Hematopoietic multipotent progenitor cell (in vitro differentiated cells): ENCODE measurements at regions not wholly inside any gene's neighbourhood (a gene's known extent, or its start where the extent isn't known, plus 50 kb on each side); places are given as distances from the start of the nearest gene placed in this dataset.

Source experiments
- DNase-seq, 3 donors: peaks; one replicate each; pipeline ENCODE4 v3.0.0-alpha.2; 2011 to 2015; ENCODE audit warnings: low read depth in 2 of 3, low spot score in 2 of 3

DNA sequence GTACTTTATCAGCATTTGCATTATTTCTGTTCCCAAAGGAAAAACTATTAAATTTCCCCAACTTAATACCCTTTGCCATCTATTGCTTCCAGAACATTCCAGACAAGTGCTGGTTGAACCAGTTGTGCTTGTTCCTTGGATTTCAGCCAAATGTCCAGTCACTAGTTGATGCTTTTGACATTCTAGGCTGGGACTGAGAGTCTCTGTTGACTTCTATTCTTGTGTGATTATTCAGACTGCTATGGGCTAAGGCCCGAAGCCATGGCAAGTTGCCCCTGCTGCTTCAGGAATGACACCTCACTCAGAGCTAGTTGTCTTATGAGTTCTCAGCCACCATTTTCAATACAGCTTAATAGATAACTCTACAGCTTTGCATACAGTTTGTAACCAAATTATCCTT lies 458.1 kb upstream of the ARGLU1 start:
- no peak for DNase-seq

DNA sequence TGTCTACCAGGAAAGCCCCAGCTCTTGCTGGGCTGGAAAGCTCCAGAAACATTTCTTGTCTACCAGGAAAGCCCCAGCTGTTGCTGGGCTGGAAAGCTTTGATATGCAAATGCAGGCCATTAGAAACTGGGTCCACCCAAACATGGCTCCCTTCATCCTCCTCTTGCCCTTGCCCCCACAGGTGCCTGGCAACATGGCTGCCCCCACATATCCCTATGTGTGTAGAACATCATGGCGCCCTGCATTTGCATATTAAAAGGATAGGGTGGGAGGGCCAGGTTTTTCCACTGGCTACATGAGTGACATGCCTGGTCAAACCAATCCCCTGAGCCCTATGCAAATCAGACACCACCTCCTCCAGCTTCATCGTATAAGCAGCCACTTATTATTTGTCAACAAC lies 455.4 kb upstream of the ARGLU1 start:
- DNase-seq = no peak

DNA sequence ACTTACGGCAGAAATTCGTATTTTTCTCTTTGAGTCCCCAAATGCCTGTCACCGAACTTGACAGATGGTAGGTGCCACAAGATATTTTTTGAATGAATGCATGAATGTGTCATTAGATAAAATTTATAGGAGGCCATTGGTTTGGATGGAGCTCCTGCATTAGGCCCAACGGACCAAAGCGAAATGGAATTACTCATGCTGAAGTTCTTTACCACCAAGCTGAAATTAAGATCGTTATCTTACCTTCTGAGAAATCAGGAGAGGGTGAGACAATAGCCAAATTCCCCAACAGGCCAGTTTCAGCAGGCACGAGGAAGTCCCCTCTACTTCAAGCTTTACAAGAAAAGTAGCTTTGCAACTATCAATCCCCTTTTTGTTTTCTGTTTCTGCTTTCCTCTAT lies 452.5 kb upstream of the ARGLU1 start:
- no peak for DNase-seq

DNA sequence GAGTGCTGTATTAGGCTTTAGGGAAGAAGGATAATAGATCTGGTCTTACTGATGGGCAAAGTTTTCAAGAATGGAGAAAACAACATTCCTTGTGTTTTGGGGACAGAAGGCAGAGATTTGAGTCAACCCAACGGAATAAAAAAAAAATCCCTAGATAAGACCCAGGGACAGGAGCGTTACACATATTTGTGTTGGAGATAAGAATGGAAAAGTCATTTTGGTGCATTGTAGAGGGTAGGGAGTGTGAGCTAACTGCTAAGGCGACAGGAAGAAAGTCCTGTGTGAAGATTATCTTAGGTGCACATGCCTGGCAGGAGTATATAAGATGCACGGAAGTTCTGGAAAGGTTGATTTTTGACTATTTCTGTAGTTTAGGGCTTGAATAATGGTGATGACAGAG lies 450.3 kb upstream of the ARGLU1 start:
- DNase-seq = no peak

DNA sequence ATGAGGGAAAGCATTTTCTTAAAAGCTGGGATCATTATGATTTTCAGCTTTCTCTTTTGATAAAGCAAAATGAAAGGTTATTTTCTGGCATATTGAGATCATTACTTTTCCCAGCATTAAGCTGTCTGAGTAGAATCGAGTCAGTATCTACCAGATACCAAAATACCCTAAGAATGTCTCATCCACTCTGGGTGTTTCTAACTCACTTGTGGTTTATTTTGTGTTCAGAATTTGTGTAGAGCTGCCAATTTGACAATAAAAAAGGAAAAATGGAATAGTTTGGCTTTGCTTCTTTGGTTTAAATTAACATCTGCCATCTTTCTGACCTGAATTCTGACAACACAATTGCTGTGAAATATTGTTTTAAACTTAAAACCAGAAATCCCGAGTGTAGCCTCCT lies 438.7 kb upstream of the ARGLU1 start:
- DNase-seq = no peak

DNA sequence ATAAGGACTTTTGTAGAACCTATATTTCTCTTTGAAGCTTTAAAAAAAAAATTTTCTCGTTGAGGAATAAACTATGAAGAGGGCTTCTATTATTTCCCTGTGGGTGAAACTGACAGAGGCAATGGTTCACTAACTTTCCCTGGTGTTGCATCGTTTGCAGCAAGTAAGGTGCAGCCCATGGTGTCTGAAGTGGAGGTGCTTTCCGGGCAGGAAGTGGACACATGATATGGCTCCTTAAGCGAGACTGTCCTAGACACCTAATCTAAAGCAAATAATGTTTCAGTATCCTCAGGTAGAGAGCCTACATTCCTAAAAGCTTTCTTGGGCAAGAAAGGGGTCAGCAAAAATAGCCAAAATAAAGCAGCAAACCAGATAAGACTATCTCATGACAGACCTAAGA lies 437.6 kb upstream of the ARGLU1 start:
- DNase-seq = no peak

DNA sequence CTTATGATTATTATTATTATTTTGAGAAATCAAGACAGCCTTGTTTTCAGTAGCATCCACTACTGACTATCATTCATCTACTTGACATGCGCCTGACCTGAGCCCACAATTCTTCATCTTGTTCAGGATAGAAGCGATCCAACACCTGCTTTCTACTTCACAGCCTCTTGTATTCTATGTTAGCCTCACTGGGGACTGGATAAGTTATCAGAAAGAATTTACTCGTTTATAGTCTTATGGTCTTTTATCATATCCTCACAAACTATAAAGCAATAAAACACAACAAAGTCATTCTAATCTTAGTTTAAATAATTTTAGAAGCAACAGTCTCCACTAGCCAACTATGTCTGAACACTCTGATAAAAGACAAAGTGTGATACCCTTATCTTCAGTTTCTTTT lies 436.0 kb upstream of the ARGLU1 start:
- no peak for DNase-seq

DNA sequence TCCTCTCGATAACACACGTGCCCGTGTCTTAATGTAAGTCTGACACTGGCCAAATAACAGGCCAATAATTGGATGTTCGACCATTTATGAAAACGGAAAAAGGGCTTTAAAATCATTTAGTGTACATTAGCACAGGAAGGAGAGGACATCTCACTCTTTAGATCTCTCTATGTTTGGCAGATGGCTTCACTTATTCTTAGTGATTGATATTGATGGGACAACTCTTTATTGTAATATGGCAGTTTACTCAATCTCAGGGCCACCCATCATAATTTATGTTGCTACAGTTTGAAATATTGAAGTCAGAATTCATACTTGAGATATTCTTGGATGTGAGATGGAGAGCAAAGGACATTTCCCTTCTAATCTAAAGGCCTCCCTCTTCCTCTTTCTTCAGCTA lies 430.7 kb upstream of the ARGLU1 start:
- no peak for DNase-seq

DNA sequence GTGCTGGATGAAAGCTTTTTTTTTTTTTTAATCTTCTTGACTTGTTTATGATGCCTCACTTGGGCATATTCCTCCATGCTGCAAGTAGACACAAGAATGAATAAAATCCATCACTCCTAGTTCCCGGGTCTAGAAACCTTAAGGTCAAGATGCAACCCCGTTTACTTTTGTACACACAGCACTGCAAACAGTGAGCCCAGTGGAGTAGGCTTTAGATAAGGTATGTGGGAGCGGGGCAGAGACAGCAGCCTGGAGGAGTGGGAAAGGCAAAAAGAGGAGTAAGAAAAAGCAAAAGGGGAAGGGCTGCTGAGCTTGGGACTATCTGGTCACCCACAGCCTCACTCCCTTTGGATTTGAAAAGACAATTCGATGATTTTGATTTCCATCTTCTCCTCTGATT lies 429.8 kb upstream of the ARGLU1 start:
- DNase-seq = no peak

DNA sequence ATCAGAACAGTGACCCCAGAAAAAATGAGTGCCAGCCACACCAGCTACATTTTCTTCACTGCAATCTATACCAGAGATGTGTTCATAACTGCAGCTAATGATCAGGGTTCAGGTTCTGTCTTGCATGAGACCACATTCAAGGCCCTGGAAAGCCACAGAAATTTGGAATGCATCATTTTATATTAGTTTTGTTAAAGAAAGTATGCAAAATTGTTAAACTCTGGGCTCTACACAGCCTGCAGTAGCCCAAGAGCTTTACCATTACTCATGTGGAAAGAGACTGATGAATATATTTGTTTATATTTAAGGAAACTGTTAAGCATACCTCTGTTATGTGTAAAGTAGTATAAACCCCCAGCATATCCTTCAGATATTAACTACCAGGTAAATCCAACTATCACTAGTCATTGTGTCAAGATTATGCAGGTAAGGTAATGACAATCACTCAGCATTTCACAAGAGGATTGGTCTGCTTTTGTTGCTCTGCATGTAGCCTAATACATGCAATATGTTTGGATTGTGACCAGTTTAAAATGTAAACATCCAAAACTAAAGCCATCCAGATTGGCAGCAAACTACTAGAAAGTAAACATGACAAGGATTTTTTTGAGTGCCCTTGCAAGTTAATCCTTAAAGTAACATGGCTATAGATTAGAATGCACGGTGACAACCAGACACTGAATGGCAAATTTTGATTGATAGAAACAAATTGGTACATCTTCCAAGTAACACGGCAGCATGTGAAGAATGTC lies 429.1 kb upstream of the ARGLU1 start:
- no peak for DNase-seq

DNA sequence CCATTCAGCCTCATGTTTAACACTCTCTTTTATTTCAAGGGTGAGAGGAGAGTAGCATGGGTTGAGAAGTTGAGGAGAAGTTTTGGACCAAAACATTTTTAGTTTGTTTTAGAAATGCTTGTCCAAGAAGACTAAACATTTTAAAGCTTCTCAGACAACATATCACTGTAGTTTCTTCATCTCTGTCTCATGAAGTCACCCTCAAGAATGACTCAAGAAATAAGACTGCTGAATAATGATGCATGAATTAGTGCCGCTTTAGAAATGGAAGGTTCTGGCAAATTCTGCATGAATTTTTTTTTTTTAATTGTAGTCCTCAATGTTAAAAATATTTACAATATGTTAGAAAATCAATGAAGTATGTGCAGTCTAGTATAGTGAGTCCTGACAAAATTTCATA lies 422.7 kb upstream of the ARGLU1 start:
- no peak for DNase-seq

DNA sequence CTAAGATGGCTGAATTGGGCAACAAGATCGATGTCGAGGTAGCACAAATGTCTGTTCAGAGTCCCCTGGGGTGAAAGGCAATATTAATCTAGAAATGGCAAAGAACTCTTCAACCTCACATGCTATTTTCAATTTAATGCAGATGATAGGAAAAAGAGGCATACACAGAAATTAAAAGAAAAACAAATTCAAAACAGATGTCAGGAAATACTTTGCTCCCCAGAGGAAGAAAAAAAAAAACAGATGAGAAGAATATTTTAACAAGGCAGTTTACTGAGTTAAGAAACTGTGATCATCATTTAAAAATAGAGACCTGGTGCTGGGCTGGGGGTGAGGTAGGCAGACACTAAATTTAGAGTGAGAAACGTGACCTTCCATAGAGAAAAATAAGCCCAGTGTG lies 421.9 kb upstream of the ARGLU1 start:
- DNase-seq = no peak

DNA sequence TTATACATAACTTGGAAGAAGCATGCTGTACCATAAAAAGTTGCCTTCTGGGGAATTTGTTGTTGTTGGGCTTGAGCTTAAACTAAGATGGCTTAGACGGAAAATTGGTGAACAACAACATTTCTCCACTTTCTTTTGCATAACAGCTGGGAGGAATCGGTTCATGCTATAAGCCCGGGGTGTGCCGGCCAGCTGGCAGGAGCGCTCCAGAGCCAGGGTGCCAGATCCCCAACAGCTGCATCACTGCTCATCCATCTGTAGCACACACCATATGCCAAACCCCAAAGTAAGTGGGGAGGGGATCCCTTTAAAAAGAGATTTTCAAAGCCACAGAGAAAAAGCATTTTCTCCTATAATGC lies 419.5 kb upstream of the ARGLU1 start:
- no peak for DNase-seq

DNA sequence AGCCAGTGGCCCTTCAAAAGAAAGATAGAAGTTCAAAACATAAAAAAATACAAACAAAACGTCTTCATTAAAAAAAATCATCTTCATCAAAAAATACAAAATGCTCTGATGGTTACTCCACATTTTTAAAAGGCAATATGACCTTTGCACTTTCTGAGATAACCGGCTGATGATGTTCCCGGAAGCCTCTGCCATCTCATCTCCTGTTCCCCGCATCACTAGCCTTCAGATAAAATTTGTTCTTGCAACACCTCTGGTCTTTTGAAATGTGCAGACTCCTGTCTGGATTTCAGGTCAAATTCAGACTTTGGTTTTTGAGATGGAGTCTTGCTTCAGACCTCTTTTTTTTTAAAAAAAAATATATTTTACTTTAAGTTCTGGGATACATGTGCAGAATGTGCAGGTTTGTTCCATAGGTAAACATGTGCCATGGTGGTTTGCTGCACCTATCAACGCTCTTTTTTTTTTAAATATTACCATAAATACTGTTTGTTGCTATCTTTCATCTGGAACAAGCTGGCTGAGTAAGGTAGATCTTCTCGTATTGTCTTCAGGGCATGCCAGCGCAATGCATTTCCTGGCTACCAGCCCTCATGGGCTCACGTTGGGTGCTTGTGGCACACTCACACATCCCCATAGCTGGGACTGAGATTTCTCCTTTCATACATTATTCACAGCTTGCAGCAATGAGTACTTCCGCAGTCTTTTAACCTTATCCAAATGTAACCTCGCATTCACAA lies 418.9 kb upstream of the ARGLU1 start:
- no peak for DNase-seq

DNA sequence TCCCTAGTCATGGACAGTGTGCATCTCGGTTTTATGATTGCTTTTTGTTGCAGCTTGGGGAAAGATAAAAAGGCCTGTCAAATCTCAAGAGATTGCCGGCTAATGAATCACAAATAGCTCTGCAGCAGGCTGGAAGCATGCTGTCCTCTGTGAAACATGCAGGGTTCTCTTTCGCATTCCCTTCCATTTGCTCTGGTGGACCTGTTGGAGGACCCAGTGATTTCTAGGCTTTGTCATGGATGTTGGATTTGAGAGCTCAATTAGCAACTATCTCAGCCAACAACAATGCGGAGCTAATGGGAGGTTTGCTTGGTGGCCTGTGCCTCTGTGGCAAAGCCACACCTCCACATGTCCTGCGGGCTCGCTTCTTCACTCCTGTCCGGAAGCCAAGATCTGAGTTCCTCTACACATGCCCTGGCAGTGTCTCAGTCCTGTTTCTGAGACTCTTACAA lies 418.1 kb upstream of the ARGLU1 start:
- no peak for DNase-seq

DNA sequence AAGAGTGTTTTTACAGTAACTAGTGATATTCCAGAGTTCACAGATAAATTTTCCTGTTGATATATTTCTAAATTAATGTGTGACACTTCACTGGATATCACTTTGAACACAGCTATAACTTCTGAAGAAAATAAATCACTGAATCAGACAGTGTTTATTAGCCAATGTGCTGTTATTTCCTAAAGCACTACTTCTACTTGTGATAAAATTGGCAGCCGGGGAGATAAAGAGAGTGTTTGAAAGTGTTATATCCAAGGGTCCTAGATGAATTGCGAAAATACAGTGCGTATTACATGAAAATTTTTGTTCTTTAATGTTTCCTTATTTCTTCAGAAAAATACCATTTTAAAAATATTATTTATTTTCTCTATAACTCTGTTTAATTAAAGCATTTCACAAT lies 417.5 kb upstream of the ARGLU1 start:
- DNase-seq = no peak

DNA sequence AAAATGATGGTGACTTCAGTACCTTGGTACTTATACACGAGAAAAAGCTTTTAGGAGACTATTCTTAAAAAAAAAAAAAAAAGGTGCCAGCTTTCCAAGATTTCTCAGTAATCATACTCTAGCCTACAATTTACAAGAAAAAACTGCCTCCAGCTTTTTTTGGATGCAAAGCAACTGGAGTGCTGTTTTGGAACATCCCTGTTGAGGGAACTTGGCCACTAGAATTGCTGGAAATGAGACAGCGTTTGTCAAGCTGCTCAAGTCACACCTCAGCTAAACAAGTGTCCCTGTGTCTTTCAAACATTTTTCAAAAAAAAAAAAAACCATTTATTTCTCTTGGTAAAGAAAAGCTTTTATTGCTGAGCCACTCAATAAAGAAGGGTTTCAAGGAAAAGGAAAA lies 413.1 kb upstream of the ARGLU1 start:
- no peak for DNase-seq

DNA sequence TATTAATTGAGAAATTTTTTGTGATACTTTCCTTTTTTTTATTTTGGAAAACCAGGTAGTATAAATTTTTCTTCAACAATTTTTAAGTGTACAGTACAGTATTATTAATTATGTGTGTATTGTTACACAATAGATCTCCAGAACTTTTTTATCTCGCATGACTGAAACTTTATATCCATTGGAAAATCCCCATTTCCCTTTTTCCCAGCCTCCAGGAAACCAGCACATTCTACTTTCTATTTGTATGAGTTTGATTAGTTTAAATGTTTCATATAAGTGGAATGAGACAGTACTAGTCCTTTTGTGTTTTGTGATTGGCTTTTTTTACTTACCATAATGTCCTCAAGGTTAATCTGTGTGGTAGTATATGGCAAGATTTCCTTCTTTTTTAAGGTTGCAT lies 399.5 kb upstream of the ARGLU1 start:
- no peak for DNase-seq

DNA sequence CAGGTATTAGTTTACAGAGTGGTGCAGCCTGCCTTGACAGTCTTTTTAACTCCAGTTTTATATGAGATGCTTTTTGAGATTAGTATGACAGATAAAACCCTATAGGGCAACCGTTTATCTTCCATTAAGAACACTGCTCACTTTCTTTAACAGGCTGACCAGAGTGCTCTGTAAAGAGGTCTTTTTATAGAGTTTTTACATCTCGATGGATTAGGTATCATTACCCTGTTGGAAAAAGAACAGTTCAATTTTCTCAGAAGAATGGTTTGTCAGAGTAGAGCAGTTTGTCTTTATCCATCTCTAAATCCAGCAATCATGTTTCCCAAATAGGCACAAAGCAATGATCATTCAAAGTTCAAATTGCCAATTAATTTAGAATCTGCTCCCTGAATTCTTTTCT lies 395.2 kb upstream of the ARGLU1 start:
- DNase-seq = no peak

DNA sequence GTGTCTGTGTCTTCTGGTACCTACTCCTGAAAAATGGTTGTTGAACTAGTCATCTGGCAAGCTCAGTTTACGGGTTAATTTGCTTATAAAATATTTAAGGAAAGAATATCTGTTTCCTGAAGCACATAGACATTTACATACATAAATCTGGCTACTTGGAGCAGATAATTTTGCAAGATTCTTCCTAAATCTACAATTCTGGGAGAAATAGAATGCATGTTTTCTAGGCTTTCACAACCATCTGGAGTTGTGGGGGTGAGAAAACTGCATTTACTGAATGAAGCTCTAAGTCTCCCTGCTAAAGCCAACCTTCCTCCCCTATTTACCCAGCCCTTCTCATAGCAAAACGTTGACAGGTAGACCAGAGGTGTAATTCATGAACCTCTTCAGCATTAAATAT lies 393.7 kb upstream of the ARGLU1 start:
- no peak for DNase-seq

DNA sequence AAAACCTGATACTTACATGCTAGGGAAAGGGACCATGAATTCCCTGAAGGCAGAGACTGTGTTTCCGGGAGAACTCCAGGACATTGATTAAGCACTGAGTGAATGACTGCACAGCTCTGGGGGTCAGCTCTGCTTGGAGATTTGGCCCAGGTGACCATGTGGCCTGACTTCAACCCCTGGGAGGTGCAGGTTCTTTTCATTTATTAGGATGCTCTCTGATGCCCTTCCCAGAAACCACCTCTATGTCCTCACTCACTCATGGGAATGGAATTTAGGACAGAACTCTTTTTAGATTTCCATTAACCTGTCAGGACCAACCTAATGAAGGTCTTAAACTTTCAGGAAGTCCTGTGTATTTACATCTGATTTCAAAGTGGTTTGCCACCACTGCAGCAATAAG lies 393.3 kb upstream of the ARGLU1 start:
- no peak for DNase-seq

DNA sequence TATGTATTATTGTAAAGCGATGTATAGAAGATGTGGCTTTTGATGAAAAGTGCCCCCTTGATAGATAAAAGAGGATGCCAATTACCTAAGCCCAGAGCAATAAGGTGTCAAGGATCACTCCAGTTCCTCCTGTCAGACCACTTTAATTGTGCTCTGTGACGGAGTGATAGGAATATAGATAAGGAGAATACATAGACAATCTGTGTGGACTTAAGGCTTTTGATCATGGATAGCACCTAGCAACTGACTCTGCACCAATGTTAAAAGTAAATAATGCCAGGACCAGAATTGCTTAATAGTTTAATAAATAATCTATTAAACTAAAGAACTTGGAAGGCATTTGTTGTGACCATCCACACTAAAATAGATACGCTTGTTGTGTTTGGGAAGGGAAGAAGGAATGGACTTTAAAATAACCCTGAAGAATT lies 390.7 kb upstream of the ARGLU1 start:
- no peak for DNase-seq

DNA sequence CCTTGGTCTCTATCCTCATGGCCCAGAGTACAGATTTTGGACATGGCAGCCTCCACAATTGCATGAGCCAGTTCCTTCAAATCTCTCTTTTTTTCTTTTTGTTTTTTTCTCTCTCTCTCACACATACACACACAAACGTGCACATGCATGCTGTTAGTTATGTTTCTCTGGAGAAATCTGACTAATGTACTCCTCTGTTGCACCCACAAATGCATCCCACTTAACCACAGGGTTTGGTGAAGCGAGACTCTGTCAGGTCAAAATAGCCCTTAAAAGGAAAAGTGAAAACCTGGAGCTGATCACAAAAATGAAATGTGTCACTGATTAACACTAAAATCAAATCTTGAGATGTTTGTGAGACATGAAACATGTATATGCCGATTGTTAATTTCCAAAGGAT lies 374.6 kb upstream of the ARGLU1 start:
- no peak for DNase-seq
